ENCODE measurements at regions not wholly inside any gene's neighbourhood (a gene's known extent, or its start where the extent isn't known, plus 50 kb on each side); places are given as distances from the start of the nearest gene placed in this dataset.

GRCh38 chr20:40932436-40932835, 96.2 kb upstream of the TOP1 start:
- TF ChIP-seq CTCF (IDR thresholded peaks at IDR 0.05), result no peak
- no peak for TF ChIP-seq POLR2A (IDR thresholded peaks at IDR 0.05)
- no peak for TF ChIP-seq POLR2AphosphoS5 (IDR thresholded peaks at IDR 0.05)
- no peak for TF ChIP-seq EP300 (IDR thresholded peaks at IDR 0.05)
